HG02981 (cell line): ENCODE measurements at regions not wholly inside any gene's neighbourhood (a gene's known extent, or its start where the extent isn't known, plus 50 kb on each side); places are given as distances from the start of the nearest gene placed in this dataset.
A peak's percentile ranks its signal among the peaks of the same experiment; 100 is the strongest.

Source experiments
- ATAC-seq: cut with Tn5 transposase; IDR thresholded peaks from one replicate; pipeline ENCODE4 v1.9.1; 2021; ENCODE audit warnings: mild to moderate bottlenecking, moderate library complexity; ENCODE audit not compliant: unreplicated experiment

DNA sequence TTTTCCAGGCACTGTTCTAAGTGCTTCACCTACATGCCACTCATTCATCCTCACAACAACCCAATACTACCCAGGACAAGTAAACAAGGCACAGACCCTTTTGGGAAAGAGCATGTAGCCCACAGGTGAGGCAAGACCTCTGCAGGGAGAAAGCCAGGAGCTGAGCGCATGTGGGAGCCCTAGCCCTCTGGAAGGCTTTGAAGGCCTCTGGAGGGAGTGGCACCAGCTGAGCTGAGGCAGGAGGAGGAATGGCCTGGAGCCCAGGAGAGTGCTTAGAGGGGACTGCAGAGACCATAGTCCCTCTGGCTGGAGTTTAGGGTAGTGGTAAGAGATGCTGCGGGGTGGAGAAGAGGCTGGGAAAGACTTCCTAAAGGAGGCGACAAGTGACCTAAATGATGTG is 516.5 kb downstream of the FUT8 start:
- ATAC-seq = no peak

GRCh38 chr14:65933400-65934069 is 521.0 kb downstream of the FUT8 start:
- no peak for ATAC-seq

DNA sequence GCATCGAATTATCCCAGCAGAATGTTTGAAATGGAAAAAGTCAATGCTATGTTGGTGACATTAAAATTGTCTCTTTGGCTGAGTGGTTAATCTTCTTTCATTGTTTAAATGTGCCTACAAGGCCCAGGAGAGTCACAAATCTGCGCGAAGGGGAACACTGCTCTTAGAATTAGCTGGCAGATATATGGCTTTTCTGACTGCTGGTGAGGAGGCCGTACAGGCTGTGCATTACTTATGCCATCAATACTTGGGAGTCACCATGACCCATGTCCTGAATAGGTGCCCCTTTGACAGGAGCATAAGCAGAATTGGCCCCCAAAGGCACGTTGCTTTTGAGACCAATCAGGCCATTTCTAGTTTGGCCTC is 521.5 kb downstream of the FUT8 start:
- no peak for ATAC-seq

- ATAC-seq = no peak
Observed at GRCh38 chr14:65936342-65936975, 523.9 kb downstream of the FUT8 start.

DNA sequence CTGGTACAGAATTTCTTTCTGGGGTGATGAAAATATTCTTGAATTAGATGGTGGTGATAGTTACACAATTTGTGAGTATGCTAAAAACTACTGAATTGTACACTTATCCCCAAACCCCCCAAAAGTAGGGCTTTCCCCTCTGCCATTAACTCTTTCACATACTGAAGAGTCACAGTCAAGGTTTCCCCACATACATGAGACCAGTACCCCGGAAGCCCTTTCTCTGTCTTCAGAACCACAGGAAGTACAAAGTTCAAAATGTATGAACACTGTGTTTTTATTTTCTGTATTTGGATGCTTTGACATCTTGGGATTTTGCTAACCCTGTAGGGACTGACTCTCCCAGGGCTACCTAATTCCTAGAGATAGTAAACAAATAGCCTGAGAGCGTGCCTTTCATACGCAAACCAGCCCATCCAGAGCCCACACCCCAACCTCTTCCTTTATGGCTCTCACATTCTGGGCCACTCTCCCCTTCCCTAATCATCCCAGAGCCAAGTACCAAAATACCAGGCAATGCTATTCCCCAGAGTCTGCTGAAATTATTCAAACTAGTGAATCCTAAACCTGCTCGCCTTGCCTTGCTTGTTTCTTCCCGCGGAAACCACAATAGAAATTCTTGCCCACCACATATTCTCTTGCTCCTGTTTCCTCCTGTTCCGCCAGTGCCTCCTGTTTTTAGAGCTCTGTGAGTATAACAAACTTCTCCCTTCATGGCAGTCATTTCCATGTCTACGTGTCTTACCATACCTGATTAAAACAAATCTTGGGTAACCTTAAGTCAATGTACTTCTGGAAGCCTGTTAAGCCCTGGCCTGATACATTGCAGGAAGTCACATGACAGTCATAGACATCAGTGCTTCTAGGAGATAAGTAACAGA is 524.8 kb downstream of the FUT8 start:
- ATAC-seq = no peak

DNA sequence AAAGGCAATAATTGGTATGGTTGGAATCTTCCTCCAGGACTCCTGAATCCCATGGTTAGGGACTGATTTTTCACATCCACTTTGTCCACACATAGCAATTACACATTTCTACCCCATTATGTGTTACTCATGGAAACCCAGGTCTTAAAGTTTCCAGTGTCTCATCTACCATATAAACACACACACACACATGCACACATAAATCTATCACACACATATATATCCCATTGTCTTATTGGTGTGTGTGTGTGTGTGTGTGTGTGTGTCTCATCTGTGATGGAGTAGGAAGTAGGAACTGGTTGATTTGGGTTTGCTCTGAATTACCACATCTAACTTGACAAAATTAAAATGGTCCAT is 525.4 kb downstream of the FUT8 start:
- no peak for ATAC-seq

DNA sequence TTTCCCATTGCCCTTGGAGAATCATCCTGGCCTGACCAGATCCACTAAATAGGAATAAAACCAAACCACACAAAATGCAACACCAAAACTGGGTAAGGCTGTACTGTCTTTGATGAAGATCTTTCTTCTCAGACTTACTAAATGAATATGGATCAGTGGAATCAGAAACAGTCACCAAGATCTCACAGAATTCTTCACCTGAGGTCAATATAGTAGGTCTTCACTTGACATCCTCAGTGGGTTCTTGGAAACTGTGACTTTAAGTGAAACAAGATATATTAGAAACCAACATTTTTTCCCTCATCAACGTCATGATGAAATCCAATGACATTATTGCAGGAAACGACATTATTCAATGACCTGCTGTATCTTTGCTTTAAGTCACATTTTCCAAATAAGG is 526.2 kb downstream of the FUT8 start:
- no peak for ATAC-seq

DNA sequence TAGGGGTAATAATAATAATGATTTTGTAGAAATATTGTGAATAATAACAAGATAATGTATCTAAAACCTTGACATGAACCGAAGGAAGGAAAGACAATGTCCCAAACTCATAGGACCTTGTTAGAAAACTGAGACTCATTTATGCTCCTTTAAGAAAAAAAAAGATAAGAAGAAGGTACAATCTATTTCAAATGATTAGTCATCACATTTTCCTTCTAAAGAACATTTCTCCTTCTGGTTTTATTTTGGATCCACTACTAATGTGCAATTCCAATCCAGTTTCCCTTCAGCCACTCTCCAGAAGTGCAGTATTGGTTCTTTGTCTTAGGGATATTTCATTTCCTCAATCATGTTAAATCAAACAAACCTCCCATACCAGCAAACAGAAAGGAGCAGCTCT is 526.7 kb downstream of the FUT8 start:
- ATAC-seq = no peak

DNA sequence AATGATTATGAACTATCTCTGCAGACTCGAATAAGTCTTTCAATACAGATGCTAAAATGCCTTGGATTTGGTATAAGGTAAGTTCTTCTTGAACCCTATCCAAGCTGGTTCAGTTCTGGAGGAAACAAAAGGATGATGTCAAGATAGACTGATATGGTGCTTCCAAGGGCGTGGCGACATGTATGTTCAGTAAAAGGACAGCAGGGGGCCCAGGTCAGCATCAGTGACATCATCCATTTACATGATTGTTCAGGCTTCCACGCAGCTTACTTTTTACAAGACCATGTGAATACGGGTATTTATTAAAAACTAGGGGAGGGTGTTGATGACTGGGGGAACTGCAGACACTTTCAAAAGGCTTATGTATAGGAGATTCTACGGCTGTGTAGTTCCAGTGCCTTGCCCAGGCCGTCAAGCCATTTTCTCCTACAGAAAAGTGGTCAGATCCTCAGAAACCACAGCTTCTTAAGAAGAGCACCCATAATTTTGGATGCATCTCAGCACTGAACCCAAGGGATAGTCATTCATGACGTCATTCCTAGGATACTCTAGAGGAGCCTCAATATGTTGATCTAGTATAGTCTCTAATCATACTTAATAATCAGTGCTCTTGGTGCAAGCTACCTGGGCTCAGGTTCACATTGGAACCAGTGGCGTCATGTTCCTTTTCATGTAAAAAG is 527.7 kb downstream of the FUT8 start:
- ATAC-seq = no peak

DNA sequence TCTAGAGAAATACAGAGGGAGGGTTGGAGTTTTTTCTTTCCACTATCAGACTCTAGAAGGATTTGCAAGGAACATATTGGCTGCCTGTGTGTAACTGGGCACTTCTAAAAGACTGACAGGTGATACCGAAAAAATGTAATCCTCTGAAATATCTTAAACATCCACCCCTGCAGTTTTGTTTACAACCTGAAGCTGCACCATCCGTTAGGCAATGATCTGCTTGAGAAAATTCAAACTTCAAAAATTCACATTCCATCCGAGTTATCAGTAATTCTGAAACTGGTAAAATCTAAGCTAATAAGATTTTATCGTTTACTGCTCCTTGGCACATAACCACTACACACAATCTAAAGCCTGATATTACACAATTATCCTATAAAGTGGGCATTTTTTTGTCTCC is 528.6 kb downstream of the FUT8 start:
- no peak for ATAC-seq

DNA sequence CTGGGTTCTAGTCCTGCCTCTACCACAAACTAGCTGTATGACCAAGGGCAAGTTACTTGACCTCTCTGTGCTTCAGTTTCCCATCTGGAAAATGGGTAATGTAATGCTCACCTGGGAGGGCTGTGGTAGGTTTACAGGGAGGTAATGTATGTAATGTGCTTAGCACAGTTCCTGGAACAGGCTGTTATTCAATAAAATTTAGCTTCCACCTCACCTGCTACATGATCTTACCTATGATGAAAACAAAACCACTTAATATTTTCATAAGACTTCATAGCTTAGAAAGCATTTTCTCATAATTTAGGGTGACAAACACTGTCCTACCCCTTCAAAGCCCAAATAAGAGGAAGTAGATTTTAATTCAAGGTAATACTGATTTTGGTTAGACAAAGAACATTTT is 530.6 kb downstream of the FUT8 start:
- ATAC-seq = no peak

- no peak for ATAC-seq
Observed at GRCh38 chr14:65943916-65944410, 531.4 kb downstream of the FUT8 start.

- no peak for ATAC-seq
Observed at GRCh38 chr14:65945327-65945726, 532.8 kb downstream of the FUT8 start.

DNA sequence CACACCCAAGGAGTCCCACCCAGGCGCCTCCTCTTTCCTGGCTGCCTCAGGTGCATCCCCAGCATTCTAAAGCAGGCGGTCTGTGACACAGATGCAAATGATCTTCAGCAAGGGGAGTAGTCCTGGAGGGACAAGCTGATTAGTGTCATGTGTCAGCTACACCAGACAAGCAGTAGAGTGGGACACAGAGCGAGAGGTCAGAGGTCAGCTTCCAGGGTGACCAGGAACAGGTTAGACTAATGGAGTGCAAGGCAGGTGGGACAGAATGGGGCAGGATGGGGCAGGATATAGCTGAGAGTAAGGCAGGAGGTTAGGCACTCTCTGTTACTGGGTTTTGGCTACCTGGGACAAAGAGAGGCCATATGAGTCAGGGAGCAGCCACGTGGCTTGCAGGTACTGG is 534.0 kb downstream of the FUT8 start:
- ATAC-seq = no peak

GRCh38 chr14:65948302-65948701 is 535.8 kb downstream of the FUT8 start:
- ATAC-seq = no peak

GRCh38 chr14:65949711-65950516 is 536.3 kb upstream of the CCDC196 start:
- peak; percentile 57 for ATAC-seq

DNA sequence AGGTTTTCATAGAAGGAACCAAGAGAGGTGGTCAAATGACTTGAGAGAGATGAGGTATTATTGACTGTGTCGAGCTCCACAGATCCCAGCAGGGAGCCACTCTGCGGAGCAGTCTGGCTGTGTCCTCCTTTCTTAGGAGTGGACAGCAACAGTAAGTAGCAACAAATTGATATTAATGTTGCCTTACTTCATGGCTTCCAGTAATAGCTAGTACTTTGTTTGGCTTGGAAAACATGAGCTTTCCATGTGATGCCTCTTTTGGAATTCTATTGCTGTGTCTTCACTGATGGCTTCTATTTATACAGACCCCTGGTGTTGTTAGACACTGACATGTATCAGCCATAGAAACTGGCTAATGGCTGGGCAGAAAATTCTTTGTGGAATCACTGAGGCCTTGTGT is 531.2 kb upstream of the CCDC196 start:
- no peak for ATAC-seq

- no peak for ATAC-seq
Observed at GRCh38 chr14:65957631-65958205, 528.5 kb upstream of the CCDC196 start.

- peak; percentile 36 for ATAC-seq
Observed at GRCh38 chr14:65958664-65959562, 527.3 kb upstream of the CCDC196 start.
